OCI-LY7 (cell line): ENCODE measurements at regions not wholly inside any gene's neighbourhood (a gene's known extent, or its start where the extent isn't known, plus 50 kb on each side); places are given as distances from the start of the nearest gene placed in this dataset.

Experiments used
- BruUV-seq: library from RNA; stranded (reverse); fragments of 400-500 nt; replicated peaks from 2 replicates; lab custom pipeline; 2021; lab: Mats Ljungman, UMichigan
- CTCF ChIA-PET: fragments of 300-600 bp; sonication (Branson Sonifier 250); formaldehyde crosslinking; loops from one replicate; lab custom pipeline; 2022; ENCODE audit warnings: antibody characterized with exemption; ENCODE audit not compliant: unreplicated experiment; lab: Charles Lee
- POLR2A ChIA-PET: fragments of 300-600 bp; sonication (Branson Sonifier 250); formaldehyde crosslinking; loops from one replicate; lab custom pipeline; 2022; ENCODE audit warnings: antibody characterized with exemption; lab: Charles Lee
- DNase-seq: peaks from one replicate; pipeline ENCODE4 v3.0.0-alpha.2; 2015; ENCODE audit warnings: low spot score
- H2AFZ ChIP-seq: fragments of 200-600 bp; sonication (generic), shearing (Covaris generic); 2 replicates; pipeline ENCODE4 v1.6.1; 2014; ENCODE audit warnings: mild to moderate bottlenecking, antibody characterized with exemption, low read length, moderate library complexity
- H3K27ac ChIP-seq: fragments of 200-600 bp; sonication (generic); 2 replicates; pipeline ENCODE4 v1.5.1; 2014; ENCODE audit warnings: mixed run types, low read depth, mild to moderate bottlenecking, moderate library complexity, low read length, inconsistent platforms; ENCODE audit not compliant: poor library complexity, severe bottlenecking
- H3K36me3 ChIP-seq: fragments of 200-600 bp; sonication (generic); 2 replicates; pipeline ENCODE4 v1.6.1; 2014; ENCODE audit warnings: mild to moderate bottlenecking, antibody characterized with exemption, low read length, moderate library complexity, mixed read lengths; ENCODE audit not compliant: insufficient read depth
- H3K4me1 ChIP-seq: fragments of 200-600 bp; sonication (generic); 2 replicates; pipeline ENCODE4 v1.5.1; 2014; ENCODE audit warnings: mild to moderate bottlenecking, low read length; ENCODE audit not compliant: insufficient read depth, poor library complexity, severe bottlenecking
- H3K4me2 ChIP-seq: fragments of 200-600 bp; sonication (generic); 2 replicates; pipeline ENCODE4 v1.6.1; 2014; ENCODE audit warnings: mild to moderate bottlenecking, low read length
- H3K4me3 ChIP-seq: fragments of 200-600 bp; sonication (generic); 2 replicates; pipeline ENCODE4 v1.5.1; 2014; ENCODE audit warnings: mild to moderate bottlenecking, low read depth, low read length; ENCODE audit not compliant: poor library complexity, severe bottlenecking
- H3K79me2 ChIP-seq: fragments of 200-600 bp; sonication (generic); 2 replicates; pipeline ENCODE4 v1.6.1; 2016; ENCODE audit warnings: low read depth, mild to moderate bottlenecking, low read length, moderate library complexity, mixed read lengths; ENCODE audit not compliant: insufficient read depth
- H3K9me2 ChIP-seq: fragments of 200-600 bp; sonication (generic); 2 replicates; pipeline ENCODE4 v1.6.1; 2016; ENCODE audit warnings: mild to moderate bottlenecking, low read length, mixed read lengths; ENCODE audit not compliant: insufficient read depth
- H3K9me3 ChIP-seq: fragments of 200-600 bp; sonication (generic); 2 replicates; pipeline ENCODE4 v1.6.1; 2014; ENCODE audit warnings: mild to moderate bottlenecking, mixed run types, low read length, mixed read lengths
- H4K20me1 ChIP-seq: fragments of 200-600 bp; sonication (generic); 2 replicates; pipeline ENCODE4 v1.6.1; 2014; ENCODE audit warnings: mild to moderate bottlenecking, antibody characterized with exemption, low read length, moderate library complexity, mixed read lengths; ENCODE audit not compliant: insufficient read depth
- EZH2phosphoT487 ChIP-seq: fragments of 200-600 bp; sonication (generic); IDR thresholded peaks from 2 replicates; pipeline ENCODE4 v1.6.1; 2018; ENCODE audit warnings: low read depth, borderline replicate concordance, mild to moderate bottlenecking, mixed run types, antibody characterized with exemption, low read length, moderate library complexity, mixed read lengths
- intact Hi-C: fragments of 100-400 bp; cut with micrococcal nuclease; formaldehyde crosslinking; loops from one replicate; pipeline ENCODE4 v1.10.0; 2022; ENCODE audit not compliant: unreplicated experiment
- TF ChIP-seq, protein P1 (sequence below): fragments of 200-600 bp; sonication (generic); conservative IDR thresholded peaks from 2 replicates; pipeline ENCODE4 v1.5.1; 2014; ENCODE audit warnings: mild to moderate bottlenecking, antibody characterized with exemption, low read length, moderate library complexity, mixed read lengths

DNA sequence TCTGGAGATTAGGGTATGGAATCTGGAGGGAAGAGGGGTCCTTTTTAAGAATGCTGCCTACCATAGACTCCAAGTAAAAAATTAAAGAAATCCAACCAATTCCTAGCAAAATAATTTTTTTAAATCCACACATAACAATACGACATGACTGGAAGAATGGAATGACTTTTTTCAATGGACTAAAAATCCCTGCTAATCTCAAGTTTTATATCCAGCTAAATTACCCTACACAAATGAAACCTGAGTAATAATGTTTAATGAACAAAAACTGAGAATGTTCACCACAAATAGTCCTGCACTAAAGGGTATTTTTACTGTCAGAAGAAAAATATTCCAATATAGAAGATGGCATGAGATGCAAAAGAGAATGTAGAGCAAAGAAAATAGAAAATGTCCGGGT, 220.3 kb upstream of the AGTR1 start:
- Histone ChIP-seq H3K9me2 (no peaks in the 10 kb centered on the region), H2AFZ (no peak overlapping the region), H3K4me2 (no peak overlapping the region), H3K4me3 (no peak overlapping the region), H3K36me3 (no peaks in the 10 kb centered on the region), H3K4me1 (no peaks in the 10 kb centered on the region), H4K20me1 (no peaks in the 10 kb centered on the region), H3K27ac (no peak overlapping the region), H3K9me3 (no peaks in the 10 kb centered on the region), H3K79me2 (no peaks in the 10 kb centered on the region)
- TF ChIP-seq, protein P1, sequence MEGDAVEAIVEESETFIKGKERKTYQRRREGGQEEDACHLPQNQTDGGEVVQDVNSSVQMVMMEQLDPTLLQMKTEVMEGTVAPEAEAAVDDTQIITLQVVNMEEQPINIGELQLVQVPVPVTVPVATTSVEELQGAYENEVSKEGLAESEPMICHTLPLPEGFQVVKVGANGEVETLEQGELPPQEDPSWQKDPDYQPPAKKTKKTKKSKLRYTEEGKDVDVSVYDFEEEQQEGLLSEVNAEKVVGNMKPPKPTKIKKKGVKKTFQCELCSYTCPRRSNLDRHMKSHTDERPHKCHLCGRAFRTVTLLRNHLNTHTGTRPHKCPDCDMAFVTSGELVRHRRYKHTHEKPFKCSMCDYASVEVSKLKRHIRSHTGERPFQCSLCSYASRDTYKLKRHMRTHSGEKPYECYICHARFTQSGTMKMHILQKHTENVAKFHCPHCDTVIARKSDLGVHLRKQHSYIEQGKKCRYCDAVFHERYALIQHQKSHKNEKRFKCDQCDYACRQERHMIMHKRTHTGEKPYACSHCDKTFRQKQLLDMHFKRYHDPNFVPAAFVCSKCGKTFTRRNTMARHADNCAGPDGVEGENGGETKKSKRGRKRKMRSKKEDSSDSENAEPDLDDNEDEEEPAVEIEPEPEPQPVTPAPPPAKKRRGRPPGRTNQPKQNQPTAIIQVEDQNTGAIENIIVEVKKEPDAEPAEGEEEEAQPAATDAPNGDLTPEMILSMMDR: no peak
- no peak for TF ChIP-seq EZH2phosphoT487
- CTCF ChIA-PET: no interaction called here
- intact Hi-C loops: no loop called here
- DNase-seq: no peak
- BruUV-seq: no TSS peak
- POLR2A ChIA-PET: no interaction called here

DNA sequence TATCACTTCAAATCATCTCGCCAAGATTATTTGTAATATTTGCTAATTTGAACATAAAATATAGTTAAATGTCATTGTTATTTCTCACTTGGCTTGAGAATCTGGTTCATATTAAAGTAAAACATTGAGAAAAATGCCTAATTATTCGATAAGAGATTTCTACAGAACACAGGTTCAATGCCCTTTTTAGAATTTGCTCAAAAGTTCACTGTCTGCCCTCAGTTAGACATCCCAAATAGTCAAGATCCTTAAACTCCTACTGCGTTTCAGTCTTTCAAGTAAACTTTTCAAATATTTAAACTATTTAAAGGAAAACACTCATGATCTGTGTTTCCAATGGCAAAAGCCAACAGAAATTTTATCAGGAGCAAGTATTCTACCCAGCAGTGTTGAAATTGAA, 204.1 kb upstream of the AGTR1 start:
- H3K9me3 ChIP-seq: no peaks in the 10 kb centered on the region
- POLR2A ChIA-PET: no interaction called here
- no peak for TF ChIP-seq EZH2phosphoT487
- TF ChIP-seq, protein P1: no peak

DNA sequence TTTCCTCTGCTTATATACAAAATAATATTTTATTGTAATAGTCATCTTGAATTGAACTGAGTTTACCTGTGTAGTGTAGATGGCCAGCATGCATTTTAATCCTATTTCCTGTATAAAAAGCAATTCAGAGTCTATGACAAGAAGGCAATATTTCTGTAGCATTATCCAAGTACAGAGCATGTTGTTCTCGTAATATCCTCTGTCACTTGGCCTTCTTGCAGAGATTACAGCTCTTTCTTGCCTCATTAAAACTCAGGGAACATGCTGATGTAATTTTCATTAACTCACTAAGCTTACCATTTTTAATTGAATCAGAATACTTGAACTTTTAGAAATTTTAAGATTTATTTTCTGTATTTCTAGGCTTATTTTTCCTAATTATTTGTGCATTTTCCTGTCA, 203.3 kb upstream of the AGTR1 start:
- H2AFZ ChIP-seq: no peak overlapping the region
- H3K4me3 ChIP-seq: no peak overlapping the region
- no peak for DNase-seq
- no peak overlapping the region for H3K27ac ChIP-seq
- no peaks in the 10 kb centered on the region for H3K36me3 ChIP-seq
- H4K20me1 ChIP-seq: no peaks in the 10 kb centered on the region
- H3K9me3 ChIP-seq: no peaks in the 10 kb centered on the region
- no peak overlapping the region for H3K4me2 ChIP-seq
- H3K4me1 ChIP-seq: no peaks in the 10 kb centered on the region
- no peaks in the 10 kb centered on the region for H3K9me2 ChIP-seq
- ChIA-PET CTCF (no interaction called here), POLR2A (no interaction called here)
- TF ChIP-seq, protein P1: no peak
- no peak for TF ChIP-seq EZH2phosphoT487
- no TSS peak for BruUV-seq
- H3K79me2 ChIP-seq: no peaks in the 10 kb centered on the region
- intact Hi-C loops: no loop called here

More for the DNA sequence above, 204.1 kb upstream of the AGTR1 start:
- no TSS peak for BruUV-seq
- H3K4me3 ChIP-seq: no peak overlapping the region
- no peak overlapping the region for H2AFZ ChIP-seq
- intact Hi-C loops: no loop called here
- no peaks in the 10 kb centered on the region for H3K9me2 ChIP-seq
- no peaks in the 10 kb centered on the region for H3K36me3 ChIP-seq
- no peak for DNase-seq
- H3K4me2 ChIP-seq: no peak overlapping the region
- CTCF ChIA-PET: no interaction called here
- no peak overlapping the region for H3K27ac ChIP-seq
- H4K20me1 ChIP-seq: no peaks in the 10 kb centered on the region
- H3K4me1 ChIP-seq: no peaks in the 10 kb centered on the region
- no peaks in the 10 kb centered on the region for H3K79me2 ChIP-seq
